HL-60 (cell line): ENCODE measurements at regions not wholly inside any gene's neighbourhood (a gene's known extent, or its start where the extent isn't known, plus 50 kb on each side); places are given as distances from the start of the nearest gene placed in this dataset.

Experiments
- CTCF ChIP-seq: IDR thresholded peaks from one replicate; pipeline ENCODE4 v1.5.1; 2011; ENCODE audit warnings: low read length, control low read depth, inconsistent platforms; ENCODE audit not compliant: insufficient read depth
- GABPA ChIP-seq: IDR thresholded peaks from 2 replicates; pipeline ENCODE4 v1.6.1; 2012; ENCODE audit warnings: low read depth

- no peak for TF ChIP-seq GABPA
- TF ChIP-seq CTCF: no peak
Measured at GRCh38 chr18:24740829-24741228, 280.4 kb downstream of the HRH4 start.
